GM21529 (cell line): ENCODE measurements at regions not wholly inside any gene's neighbourhood (a gene's known extent, or its start where the extent isn't known, plus 50 kb on each side); places are given as distances from the start of the nearest gene placed in this dataset.

Experiments
- ATAC-seq: cut with Tn5 transposase; IDR thresholded peaks from one replicate; pipeline ENCODE4 v1.9.1; 2021; ENCODE audit not compliant: unreplicated experiment

DNA sequence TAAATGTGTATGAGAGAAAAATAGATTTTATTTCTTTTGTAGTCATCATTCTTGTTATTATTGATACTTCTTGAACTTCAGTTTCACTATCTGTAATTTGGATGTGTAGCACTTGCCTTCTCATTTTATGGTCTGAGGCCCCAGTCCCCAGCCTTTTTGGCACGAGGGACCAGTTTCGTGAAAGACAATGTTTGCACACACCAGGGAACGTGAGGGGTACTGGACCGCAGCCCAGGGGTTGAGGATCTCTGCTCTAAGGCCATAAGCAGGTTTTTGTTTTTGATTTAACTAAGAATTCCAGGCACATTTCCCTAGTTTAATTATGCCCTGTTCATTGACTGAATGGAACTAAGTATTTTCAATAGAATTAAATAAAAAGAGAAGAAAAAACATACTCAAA lies 261.5 kb downstream of the BMP2 start:
- no peak for ATAC-seq

DNA sequence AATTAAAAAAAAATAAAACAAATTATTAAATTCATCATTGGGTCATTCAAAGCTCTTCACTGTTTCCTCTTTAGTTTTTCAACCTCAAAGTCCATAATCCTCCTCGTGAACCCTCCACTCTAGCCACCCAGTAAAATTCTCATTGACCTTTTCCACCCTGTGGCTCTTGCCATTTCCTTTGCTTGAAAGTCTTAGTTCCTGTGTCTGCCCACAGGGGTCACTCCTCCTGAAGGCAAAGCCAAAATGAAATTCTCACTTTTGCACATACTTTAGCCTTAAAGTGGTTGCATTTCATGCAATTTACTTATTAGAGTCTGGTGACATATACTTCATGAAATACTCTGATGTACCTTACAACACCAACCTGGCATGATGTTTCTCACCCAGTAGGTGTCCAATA lies 263.7 kb downstream of the BMP2 start:
- ATAC-seq, result no peak

DNA sequence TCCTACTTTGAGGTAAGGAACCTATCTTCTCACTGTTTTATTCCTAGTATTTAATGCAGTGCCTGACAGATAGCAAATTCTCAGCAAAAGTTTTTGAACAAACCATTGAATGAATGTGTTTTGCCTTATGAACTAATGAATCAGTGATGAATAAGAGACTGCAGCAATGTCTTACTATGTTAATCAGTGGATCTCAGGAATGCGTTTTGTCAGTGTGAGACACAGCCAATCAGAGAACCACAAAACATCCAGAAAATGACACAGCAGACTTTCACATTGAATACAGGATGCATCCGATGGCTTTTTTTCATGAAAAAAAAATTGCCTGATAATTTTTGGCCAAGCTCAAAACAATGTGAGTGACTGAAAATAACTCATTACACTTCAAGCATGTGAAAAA lies 270.5 kb downstream of the BMP2 start:
- no peak for ATAC-seq

DNA sequence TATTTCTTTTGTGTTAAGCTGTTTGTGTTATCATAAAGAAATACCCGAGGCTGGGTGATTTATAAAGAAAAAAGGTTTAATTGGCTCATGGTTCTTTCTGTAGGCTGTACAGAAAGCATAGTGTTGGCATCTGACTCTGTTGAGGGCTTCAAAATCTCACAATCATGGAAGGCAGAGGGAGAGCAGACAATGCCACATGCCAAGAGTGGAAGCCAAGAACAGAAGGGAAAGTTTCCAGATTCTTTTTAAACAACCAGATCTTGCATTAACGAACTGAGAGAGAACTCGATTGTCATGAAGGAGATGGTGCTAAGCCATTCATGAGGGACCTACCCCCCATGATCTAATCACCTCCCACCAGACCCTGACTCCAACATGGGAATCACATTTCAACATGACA lies 290.1 kb downstream of the BMP2 start:
- ATAC-seq, result no peak

DNA sequence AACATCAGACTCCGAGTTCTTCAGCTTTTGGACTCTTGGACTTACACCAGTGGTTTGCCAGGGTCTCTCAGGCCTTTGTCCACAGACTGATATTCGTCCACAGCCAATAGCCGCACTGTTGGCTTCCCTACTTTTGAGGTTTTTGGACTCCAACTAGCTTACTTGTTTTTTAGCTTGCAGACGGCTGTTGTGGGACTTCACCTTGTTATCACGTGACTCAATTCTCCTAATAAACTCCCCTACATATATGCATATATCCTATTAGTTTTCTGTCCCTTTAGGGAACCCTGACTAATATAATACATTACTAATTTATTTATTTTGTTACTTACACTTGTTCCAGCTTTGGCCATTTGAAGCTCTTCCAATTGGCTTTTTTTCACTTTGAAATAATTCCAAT lies 311.3 kb downstream of the BMP2 start:
- no peak for ATAC-seq

DNA sequence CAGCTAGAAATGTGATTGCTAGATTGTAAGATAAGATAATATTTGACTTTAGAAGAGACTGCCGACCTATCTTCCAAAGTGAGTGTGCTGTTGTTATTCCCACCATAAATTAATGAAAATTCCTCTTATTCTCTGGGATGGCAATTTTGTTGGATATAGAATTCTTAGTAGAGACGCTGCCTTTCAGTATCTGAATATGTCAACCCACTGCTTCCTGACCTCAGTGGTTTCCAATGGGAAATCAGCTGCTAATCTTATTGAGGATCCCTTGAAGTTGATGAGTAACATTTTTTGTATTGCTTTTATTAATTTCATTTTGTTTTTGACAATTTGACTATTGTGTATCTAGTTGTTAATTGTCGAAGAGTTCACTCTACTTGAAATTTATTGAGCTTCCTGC lies 313.0 kb downstream of the BMP2 start:
- no peak for ATAC-seq

DNA sequence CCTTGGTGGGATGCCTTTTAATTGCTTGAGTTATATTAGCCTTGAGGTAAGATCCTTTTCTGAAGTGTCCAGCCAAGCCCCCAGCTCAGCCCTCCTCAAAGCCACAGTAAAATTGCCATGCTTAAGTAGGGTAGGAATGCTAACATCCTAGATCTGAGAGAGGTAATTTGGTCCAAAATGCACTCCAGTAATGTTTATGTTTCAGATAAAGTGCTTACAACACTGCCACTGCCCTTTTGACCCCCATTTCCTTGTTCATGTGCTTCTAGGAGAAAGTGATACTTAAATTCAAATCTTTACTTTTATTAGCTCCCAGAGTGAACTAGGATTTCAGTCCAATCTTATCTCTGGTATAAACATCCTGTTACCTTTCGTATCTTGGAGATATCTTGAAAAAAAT lies 318.0 kb downstream of the BMP2 start:
- no peak for ATAC-seq

DNA sequence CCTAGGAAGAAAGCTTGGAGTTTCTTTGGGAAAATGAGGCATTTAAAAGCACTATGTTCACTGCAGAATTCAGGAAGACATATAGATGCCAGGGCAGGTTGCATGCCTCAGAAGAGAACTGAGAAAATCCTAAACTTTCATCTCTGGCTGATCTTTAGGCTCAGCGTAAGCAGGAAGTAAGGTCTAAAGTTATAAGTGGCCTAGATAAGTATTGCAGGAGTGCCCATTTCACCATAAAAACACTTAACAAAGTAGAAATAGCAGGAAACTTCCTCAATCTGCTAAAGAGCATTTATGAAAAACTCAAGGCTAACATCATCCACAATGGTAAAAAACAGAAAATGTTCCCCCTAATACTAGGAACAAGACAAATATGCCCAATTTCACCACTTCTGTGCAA lies 320.3 kb downstream of the BMP2 start:
- no peak for ATAC-seq

DNA sequence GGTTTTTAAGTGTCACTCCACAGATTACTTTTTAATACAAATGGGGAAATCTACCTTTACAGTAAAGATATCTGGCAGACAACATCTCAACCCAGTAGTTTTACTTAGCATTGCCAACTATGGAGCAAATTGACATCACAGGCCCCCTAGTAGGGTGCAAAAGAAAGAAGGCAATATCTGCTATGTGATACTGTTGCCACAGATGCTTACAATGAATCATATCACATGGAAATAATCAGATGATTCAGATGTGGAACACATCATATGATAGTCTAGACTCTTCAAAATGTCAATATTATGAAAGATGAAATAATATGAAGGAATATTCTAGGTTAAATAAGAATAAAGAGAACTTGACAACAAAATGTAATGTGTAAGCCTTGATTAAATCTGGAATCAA lies 322.5 kb downstream of the BMP2 start:
- no peak for ATAC-seq

DNA sequence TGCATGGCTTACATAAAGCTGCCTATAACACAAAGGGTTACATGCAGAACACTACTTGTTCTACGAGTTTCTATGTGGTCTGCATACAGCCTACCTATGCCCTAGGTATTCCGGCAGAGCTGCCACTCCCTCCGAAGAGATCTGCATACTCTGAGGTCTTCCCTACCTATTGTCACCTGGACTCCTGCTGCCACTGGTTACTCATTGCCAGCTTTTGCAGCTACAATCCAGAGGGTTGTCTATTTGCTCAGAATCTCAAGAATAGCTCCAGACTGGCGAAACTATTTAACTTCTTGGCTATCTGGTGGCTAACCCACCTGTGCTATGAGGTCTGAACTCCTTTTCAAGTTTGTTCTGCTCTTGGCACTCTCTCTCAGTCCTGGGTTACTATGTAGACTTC lies 323.3 kb downstream of the BMP2 start:
- no peak for ATAC-seq

DNA sequence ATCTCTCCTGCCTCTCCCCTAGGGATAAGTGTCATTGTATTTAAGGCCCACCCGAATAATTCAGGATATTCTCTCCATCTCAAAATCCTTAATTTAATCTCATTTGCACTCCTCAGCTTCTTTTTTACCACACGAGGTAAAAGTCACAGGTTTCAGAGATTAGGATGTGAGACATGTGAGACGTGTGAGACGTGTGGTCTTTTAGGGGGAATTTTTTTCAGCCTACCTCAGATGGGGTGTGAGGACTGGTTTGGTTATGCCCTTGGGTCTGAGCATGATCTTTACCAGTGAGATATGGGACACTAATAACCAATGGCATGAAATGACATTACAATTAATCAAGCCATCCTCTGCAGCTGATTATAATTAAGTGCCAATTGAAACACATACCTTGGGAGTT lies 324.2 kb downstream of the BMP2 start:
- no peak for ATAC-seq

DNA sequence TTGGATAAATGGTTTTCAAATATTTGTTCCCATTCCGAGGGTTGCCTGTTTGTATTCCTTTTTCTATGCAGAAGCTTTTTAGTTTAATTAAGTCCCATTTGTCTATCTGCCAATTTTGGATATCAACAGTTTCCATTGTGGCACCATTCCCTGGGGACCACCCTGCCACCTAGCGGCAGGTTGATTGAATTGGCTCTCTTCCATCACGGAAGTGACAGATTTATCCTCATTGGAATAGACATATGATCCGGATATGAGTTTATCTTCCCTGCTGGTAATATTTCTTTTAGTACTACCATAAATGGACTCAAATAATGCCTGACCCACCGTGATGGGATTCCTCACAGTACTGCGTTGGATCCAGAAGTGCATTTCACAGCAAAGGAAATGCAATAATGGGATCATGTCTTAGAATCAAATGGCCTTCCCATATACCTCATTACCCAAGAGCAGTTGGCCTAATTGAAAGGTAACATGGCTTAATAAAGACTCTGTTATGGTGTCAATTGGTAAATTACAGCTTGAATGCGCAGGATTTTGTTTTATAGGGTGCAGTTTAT lies 327.0 kb downstream of the BMP2 start:
- no peak for ATAC-seq

DNA sequence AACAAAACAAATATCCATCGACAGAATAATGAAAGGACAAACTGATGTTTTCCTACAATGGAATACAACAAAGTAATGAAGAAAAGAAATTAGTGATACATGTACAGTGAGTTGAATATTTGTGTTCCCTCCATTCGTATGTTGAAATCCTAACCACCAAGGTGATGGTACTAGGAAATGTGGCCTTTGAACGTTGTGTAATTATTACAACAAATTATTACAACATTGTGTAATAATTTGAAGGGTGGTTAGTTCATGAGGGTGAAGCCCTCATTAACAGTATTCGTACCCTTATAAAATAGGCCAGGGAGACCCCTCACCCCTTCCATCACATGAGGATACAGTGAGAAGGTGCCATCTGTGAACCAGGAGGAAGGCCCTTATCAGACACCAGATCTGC lies 339.4 kb downstream of the BMP2 start:
- no peak for ATAC-seq

DNA sequence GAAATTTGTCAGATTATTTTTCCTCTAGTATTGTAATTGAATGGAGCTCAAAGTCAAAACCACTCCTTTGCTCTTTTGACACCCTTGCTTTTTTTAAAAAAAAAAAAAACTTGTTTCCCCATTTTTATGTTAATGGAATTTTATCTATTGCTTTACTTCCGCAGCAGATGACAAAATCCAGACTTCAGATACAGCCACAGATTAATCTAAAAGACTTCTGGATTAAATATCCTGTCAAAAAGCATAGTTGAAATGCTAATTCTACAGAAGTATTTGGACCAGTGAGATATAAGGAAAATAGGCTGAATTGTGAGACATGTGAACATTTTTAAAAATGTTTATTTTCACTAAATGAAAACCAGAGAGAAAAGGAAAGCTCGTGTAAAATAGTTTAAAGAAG lies 341.4 kb downstream of the BMP2 start:
- no peak for ATAC-seq

DNA sequence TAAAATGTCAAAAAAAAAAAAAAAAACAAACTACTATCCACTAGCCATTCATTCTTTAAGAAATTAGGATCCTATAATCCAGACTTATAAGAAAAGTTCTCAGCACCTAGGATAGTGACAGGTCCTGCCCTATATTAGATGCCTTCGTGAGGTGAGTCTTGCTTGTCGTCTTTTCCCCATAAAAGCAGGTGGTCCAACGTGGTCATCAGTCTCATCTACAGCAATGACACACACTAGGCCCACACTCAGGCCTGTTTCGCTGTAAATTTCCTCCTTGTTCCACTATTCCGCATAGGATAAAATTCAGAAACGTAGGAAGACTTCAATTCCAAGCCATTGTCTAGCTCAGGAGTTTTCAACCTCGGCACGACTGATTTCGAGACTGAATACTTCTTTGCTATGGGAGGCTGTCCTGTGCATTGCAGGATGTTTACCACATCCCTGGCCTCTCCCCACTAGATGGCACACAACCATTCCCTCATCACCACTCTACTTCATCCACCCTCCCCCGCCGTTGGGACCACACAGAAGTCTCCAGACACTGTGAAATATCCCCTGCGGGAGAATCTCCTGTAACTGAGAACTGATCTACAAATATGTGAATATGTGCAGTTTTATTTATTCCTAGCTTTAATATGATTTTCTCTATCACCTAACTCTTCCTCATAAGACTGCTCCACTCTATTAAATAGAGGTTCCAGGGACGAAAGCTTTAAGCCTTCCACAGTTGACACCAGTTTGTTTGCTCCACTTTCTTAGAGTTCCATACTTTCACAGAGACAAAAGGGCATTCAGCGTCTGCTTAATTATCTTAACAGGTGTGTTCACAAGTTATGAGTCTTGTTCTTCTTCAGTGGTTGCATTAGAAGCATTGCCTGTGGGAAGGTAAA lies 346.3 kb downstream of the BMP2 start:
- no peak for ATAC-seq

DNA sequence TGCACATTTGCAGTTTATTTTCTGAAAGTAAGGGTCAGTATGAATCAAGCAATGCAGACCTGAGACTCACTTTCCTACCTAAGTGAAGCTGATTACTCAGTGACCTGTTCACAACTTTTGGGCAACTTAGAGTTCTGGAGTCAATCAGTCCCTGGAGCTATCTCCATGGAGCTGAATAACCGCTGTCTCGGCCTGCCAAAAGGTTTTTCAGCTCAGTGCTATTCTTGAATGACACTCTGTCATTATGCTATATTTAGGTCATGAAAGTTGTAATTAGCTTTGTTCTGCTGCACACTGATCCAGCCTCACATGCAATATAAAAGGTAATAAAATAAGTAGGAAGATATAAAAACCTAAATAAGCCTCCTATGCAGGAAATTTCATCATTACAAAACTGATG lies 356.0 kb downstream of the BMP2 start:
- no peak for ATAC-seq

DNA sequence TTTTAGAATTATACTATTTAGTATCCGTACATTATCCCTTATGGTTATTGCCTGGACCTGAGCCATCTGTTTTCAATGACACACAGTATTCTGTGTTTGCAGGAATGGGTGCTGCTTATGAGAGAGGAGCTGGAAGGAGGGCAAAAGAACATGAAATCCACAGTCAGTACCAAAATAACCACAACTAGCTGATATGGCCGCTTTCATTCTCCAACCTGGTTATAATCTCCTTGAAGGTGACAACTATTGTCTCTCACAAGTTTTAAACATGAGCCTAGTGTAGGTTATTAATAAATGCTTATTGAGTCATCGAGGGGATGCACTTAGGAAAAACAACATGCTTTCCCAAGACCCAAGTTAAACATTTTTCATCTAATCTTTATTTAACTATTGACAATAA lies 356.6 kb downstream of the BMP2 start:
- no peak for ATAC-seq

DNA sequence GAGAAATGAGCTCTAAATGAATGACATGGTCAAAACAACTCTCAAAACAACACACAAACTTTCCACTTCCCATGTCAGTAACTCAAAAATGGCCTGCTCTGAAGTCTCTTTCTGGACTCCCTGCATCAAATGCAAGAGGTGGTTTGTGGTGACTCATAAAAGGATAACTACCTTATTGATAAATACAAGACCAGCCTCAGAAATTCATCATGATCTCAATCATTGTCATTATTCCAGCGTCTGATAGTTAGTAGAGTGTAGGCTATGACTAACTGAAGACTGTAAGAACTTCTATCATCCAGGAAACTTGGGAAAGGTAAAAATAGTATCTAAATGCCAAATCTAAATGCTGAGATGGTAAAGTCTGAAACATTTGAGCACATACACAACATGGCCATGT lies 369.4 kb downstream of the BMP2 start:
- ATAC-seq, result no peak

DNA sequence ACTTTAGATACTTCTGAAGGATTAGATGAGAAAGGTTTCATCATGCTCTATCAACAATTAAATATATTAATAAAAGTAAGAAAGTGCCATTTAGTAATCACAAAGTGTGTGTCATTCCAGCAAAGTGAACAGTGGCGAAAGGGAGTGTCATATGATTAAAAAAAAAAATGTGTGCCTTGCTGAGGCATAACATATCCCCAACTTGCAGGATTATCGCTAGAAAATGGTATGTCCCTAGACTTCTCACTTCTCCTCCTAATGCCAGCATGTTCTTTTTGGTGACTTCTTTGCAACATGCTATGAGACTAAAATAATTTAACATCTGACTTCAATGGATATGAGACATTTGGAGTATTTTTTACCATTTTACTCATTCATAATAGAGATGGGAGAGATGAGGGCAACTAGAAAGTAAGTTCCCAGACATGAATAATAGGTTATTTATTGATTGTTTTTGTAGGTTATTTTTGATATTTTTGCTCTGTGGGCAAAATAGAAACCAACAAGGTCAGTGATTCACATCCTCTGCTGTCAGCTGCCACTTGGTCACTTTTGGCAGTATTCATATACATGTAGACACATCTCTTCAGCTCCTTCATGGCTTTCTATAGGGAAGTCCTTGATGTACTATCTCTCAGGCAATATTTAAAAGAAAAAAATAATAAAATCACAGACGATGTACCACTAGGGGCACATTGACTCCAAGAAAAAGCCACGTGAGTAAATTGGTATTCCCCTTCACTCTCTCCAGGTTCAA lies 370.1 kb downstream of the BMP2 start:
- no peak for ATAC-seq

DNA sequence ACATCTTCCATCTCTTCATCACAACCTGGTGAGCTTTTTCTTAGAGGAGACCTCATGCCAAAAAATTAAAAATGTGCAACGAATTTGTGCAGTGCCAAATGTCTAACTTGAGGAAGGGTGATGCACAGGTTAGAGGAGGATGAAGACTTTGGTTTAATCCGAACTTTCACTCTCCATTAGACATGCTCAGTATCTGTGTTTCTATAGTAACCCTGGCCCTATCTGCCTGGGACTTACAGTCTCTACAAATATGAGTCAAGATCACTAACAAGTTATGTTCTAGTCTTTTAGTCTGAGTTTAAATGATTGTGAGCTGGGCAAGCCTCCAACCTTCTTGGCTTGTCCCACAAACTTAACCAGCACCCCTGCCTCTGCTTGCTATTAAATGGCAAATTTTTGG lies 377.0 kb downstream of the BMP2 start:
- ATAC-seq, result no peak

DNA sequence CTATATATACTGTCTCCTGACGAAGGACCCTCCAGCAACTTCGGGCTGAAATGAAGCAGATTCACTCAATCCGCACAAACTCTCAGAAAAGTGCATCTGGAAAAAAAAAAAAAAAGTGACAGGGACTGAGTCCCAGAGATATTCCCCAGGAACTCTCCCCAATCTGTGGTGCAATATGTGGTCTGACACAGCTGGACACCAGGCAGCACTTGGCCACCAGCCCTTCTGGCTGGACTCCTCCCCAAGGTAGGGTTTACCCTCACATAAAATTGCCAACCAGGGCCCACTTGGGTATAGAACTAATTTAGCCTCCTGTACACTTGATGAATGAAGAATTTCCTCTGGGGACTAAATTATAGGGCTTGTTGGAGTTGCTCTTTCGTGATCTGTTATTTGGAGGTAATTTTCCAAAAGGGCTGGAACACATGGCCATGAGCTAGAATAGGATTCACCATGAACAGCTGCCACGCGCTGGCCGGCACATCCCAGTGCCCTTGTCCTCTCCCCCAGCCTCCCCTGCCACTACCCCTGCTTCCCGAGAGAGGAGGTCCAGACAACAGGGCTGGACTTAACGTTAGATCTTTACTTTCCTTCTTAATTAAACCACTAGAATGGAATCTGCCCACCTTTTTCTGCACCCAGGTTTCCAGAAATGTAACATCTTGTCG lies 379.2 kb downstream of the BMP2 start:
- no peak for ATAC-seq

DNA sequence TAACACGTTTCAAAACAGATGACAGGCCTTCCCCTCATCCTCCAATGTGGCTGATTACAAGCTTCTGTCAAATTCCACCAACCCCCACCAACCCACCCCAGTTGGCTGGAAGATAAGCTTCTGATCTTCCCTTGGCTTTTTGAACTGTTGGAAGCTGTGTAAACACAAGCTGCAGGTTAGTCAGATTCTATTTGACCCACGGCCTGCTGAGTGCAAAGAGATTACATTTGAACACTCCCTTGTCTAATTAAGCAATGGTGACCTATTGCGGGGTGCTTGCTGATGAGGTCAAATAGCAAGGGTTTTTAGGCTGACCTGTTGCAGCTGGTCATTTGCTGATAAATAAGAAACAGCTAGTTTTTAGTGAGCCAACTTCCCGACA lies 379.7 kb downstream of the BMP2 start:
- ATAC-seq, result no peak
